HG02642 (cell line): ENCODE measurements at regions not wholly inside any gene's neighbourhood (a gene's known extent, or its start where the extent isn't known, plus 50 kb on each side); places are given as distances from the start of the nearest gene placed in this dataset.

ENCODE experiments used
- ATAC-seq: cut with Tn5 transposase; IDR thresholded peaks from one replicate; pipeline ENCODE4 v1.9.1; 2021; ENCODE audit warnings: mild to moderate bottlenecking; ENCODE audit not compliant: unreplicated experiment, poor library complexity

DNA sequence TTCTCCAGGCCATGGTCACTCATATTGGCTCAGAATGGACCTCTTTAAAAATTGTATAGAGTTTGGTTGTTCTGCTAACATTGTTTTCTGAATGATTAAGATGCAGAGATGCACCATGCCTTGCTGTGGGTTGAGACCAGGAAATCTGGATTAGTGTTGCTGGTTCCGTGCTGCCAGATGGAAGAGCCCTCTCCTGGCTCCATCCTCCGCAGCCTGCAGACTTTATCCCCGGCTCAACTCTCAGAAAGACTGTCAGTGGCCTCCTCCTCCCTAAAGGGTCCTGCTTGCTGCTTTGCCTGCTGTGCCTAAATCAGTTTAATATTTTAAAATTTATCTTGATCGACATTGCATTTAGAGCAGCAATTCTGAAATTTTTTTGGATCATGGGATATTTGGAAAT is 196.7 kb downstream of the TENT4A start:
- ATAC-seq = no peak

DNA sequence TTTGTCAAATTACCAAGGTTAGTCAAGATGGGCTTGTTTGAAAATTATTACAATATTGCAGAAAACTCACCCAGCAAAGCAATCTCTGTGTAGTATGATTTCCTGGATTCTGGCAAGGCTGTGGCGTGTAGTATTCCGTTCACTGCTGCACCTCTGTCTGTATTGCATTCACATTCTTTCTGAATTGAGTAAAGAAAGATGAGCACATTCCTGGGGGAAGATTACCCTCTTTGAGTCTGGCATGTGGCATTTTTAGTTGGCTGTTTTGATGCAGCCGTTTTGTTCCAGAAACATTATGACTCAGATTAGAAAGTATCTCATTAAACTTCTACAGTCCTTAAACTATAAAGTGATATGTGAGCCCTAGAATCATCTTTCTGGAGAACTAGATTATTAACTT is 197.7 kb downstream of the TENT4A start:
- no peak for ATAC-seq

DNA sequence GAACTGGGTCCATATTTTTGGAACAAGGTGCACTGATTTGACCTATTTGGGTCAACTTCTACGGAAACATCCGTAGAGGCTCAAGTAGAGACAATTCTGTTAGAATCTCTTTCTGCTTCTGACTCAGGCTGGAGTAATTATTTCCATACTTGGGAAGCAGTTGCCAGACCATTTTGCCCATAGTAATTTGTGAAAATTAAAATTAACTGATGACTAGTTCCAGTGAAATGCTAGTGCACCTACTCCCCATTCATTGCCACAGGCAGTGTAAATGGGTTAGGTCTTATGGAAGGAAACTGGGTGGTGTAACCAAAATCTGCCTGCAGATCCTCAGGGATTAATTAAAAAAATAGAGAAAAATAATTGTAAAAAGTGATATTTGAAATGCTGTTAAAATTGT is 201.1 kb downstream of the TENT4A start:
- ATAC-seq = no peak

DNA sequence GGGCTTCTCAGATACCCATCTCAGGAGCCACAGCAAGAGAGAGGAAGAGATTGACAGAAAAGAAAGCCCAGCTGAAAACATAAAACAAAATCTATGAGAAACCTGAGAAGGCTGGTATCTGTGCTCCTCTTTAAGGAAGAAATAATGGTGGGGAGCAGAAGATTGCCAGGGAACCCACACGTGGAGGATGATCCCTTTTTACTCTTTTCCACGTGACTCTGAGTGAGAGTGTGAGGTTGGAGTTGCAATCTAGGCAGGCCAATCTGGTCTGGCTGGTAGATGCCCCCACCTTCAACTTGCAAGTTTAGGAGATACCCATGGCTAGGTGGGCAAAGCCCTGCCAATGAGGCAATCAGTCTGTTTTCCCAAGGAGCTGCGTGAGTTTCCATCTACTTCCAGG is 202.3 kb downstream of the TENT4A start:
- no peak for ATAC-seq

DNA sequence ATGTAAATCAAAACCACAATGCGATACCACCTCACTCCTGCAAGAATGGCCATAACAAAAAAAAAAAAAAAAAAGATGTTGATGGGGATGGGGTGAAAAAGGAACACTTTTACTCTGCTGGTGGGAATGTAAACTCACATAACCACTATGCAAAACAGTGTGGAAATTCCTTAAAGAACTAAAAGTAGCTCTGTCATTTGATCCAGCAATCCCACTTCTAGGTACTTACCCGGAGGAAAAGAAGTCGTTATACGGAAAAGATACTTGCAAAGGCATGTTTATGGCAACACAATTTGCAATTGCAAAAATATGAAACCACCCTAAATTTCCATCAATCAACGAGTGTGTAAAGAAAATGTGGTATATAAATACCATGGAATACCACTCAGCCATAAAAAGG is 205.0 kb downstream of the TENT4A start:
- ATAC-seq = no peak

DNA sequence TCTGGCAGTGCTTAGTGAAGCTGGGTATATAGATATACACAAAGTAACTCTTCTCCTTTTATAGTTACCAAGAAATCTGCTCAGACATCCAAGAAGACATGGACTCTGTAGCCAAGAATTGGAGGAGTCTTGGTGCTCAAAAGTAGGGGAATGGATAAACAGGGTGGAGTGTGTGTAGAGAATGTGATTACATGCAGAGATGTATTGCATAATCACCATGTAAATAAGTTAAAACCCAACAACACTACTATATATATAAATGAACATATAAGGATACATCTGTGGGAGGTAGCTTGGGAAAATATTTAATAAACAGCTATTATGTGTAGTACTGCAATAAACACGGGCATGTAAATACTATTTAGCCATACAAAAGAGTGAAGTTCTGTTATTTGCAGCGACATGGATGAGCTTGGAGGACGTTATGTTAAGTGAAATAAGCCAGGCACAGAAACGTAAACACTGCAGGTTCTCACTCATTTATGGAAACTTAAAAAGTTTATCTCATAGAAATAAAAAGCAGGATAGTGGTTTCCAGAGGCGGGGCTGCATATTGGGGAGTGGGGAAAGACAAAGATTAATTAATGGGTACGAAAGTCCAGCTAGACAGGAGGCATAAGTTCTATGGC is 207.5 kb downstream of the TENT4A start:
- ATAC-seq = no peak

DNA sequence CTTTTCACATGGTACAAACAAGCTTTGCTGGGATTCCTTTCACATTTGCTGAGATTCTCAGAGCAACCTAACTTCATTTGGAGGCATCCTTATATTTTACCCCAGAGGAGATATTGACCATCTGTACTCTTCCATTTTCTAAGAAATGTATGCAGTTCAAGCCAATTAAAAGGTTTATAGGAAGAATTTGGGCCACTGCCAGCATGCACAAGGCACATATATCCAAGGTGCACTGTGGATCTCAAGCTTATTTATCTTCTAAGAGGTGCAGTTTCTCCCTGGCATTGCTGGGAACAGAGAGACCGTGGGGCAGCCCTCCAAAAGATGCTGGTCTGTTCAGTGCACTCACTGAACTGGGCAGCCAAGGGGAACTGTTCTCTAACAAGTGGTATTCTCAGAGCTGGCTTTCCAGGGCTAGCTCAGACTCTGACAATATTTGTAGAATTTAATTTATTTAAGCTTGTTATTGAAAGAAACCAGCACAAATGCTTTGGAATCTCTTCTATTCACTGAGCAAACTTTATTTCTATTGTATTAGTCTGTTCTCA is 213.3 kb downstream of the TENT4A start:
- ATAC-seq = no peak

DNA sequence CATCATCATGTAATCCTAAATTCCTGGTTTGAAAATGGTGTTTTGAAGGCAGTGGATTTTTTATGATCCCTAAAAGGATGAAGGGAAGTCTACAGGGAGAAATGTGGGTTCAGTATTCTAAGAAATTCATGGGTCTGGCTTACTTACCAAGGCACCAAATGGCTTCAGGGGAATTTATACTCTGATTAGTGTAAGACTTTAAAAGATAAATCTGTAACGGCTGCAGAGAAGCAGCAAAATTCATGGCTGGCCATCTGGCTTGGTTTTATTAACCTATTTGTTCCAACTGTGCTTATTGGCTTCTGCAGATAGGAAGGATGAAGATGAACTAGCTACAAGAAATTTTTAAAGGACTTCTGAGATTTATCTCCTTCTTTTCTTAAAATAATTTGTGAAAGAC is 222.8 kb downstream of the TENT4A start:
- no peak for ATAC-seq

DNA sequence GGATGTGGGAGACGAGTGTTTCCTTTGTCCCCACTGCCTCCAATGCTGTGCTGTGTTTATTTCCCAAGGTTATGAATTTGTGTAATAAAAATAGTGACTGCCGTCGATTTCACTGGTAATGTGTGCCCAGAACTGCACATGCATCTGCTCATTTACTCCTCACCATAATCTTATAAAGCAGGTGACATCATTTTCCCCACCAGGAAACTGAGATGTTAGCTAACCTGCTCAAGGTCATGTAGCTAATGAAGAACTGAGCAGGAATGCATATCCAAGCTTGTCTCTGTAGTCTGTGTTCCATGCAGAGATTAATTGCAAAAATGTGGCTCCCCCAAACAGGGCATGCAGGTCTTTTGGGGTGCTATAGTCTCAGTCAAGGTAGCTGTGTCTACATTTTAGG is 224.4 kb downstream of the TENT4A start:
- ATAC-seq = no peak

DNA sequence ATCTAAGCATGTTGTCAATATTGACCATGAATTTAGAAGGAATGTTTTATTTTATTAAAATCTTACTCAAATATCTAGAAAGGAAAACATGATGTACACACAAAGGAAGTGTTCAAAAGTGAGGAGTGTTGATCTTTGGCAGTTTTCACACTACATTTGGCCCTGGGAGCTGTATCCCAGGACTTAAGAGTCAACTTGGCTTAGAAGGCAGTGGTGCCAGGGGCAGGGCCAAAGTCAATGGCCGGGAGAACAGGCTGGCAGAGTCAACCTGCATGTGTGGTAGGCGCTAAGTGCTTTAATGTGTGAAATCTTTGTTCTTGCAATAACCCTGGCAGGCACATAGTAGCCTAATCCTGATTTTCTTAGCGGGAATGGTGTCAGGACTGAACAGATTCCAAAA is 228.4 kb downstream of the TENT4A start:
- ATAC-seq = no peak

DNA sequence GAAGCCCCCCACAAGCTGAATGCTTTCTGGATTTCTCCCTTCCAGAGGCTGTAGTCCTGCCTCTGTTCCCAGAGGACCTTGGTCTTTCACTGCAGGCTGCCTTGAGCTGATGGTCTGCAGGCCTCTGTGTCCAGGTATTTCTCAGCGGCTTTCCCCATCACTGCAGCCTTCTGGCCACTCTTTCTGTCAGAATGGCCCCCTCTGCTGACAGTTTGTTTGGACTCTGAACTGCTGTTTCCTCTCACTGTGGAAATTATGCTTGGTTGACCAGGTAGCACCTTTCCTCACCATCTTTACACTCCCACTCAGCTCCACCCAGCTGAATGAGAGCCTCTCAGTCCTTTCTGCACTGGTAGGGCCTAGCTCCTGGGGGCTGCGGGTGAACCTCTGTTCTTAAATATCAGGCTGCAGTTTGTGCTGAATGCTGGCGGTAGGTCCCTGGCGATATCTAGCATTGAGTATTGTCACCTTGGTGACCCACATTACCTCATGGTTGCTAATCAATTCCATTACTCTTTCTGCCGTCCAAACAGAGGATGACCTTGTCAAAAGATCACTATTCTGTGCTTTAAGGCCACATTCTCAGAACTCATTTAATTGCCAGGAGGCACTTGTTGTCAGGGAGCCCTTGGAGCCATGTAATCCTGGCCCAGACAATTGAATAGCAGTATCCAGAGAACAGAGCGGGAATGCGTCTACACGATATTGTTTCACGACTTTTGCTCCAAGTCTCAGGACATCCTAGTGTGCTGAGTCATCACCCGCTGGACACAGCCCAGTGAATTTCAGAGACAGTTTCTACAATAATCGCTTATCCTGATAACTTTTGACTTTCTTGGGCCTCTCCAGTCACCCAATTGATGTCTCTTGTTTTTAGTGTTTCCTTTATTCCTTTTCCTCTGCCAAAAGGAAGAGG is 230.2 kb downstream of the TENT4A start:
- no peak for ATAC-seq

DNA sequence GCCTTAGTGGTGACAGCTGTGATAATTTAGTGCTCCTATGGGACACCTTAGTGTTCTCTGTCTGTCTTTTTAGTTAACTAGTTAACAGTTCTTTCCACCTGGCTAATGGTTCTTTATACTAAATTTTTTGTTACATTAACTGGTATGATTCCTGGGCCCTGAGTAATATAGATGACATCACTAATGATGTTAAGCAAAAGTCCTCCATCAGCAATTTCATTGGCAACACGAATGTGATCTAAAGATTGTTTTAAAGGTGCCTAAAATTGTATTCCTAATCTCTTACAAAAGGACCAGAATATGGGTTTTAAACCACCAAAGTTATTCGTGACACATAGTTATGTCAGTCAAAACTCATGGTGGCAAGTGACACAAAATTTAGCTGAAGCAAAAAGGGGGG is 235.3 kb downstream of the TENT4A start:
- no peak for ATAC-seq

DNA sequence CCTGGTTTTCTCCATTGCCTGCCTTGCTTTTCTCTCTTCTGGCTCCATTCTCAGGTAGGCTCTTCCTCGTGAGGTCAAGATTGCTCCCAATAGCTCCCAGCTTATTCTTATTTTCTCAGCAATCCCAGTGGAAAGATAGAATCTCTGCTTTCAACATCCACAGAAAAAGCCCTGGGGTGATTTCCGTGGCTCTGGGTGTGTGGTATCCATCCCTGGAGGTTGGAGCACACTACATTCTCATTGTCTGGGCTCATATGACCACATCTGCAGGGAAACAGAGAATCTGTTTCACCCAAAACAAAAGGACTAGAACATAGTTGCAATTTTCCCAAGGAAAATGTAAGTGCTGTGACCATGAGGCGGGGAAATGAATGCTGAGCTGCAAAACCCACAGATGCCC is 236.0 kb downstream of the TENT4A start:
- no peak for ATAC-seq

DNA sequence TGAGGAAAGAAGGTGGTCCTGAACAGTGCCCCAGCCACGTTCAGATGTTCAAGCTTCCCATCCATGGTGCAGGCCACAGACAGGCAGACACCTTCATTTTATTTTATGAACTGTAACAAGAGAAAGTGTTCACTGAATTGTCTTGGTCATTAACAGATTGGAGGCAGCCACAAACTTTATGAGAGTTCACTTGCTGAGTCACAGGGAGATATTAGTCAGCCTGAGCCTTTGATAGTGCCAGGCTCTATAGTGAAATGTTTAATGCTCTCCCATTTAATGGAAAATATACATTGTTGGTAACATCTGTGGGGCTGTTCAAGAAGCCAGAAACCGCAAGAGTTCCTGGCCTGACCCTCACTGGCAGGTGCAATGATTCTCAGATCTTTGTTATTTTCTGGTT is 237.0 kb downstream of the TENT4A start:
- no peak for ATAC-seq

DNA sequence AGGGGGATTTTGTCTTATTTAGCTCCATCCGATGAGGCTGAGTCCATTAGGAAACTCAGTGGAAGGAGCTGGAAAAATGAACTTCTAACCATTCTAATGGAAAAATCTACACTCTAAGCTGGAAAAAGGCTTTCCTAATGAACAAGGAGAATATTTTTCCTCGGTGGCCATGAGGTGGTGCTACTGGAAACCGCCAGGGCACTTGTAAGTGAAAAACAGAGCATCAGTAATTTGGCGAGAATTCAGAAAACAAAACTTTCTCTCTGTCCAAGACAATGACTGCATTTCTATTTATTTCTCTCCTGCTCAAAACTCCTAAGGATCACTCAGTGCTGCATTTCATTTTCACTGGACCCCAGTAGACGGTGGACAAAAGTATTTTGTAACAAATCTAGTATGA is 237.6 kb downstream of the TENT4A start:
- no peak for ATAC-seq

DNA sequence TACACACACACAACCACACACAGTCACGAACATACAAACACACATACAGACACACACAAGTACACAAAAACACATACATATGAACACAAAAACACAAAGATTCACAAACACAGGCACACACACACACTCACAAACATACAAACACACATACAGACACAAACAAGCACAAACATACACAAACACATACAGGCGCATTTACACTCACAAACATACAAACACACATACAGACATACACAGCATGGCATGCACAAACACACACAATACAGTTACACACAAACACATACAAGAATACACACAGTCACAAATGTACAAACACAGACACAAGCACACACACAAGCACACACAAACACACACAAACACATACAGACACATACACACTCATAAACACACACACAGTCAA is 247.9 kb downstream of the TENT4A start:
- no peak for ATAC-seq

DNA sequence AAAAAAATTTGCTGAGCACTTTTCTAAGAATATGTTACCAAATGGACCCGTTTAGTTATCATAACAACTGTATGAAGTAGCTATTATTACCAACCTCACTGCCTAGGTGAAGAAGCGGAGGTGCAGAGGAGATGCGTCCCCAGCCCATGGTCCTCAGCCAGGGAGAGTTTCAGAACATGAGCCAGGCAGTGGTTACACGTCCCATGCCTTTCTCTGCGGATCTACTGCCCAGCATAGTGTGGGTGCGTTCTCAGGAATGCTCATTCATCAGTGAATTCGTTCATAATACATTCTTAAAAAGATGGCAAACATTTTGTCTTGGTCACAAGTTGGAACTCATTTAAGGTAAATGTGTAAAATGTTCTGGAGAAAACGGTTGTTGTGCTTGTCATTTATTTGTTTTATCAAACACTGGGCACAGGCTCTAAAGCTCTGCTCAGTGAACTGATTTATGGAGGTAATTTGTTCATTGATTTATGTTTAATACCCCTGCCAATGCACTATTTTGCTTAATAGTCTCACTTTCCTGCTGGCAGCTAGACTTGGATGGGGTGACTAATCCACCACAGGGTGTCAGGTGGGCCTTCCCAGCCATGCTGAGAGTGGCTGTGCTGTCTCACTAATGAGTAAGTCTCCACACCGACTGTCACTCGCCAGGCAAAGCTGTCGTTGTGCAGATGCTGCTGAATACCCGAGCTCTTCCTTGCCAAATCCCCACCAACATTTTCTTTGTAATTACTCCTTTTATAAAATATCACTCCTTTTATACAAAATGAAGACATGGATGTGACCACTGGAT is 248.8 kb downstream of the TENT4A start:
- ATAC-seq = no peak

DNA sequence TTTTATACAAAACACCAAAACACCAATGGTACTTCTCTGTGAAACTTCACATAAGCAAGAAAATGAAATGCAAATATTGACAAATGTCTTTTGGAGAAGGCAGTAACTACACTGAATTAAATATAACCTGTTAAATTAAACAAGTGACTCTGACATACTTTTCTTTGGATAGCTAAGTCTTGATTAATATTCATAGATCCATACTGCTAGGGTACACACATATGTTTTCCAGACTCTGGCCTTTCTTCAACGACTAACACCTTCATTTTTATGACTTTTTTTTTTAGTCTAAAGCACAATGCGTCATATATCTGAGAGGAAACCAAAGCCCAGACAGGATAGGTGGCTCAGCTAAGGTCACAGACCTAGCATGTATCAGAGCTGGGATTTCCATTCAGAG is 263.7 kb downstream of the TENT4A start:
- ATAC-seq = no peak

DNA sequence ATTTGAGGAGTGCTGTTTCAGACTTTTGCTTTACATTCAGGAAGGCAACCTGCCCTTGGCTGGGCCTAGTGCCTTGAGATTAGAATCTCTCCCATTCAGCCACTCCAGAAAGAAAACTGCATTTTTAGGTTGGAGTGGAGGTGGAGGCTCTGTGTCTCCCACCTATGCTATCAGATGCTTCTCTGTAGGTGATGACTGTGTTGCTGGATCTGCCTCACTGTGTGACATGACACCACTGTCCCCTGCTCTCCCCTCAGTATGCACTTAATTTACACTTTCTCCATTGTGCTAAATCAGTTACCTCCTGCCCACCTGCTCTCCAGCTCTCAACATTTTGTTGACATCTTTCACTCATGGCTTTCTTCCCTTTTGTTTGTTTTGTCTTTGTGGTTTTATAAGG is 265.8 kb downstream of the TENT4A start:
- ATAC-seq = no peak

DNA sequence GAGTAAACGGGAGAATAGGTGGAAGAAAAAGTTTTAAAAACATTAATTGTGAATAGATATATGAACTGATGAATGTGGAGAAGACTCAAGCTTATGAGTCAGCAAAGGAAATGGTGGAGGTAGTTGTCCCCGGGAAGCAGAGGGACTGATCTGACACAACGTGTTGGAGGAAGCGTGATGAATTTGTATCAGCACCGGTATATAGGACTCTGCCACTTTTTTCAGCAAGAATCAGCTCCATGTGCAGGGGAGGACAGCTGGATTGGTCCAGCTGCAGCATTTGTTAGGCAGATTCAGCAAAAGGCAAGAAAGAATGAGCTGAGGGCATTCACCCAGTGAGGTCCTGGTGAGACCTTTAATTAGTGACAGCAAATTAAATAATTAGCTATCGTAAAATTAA is 276.0 kb downstream of the TENT4A start:
- no peak for ATAC-seq

DNA sequence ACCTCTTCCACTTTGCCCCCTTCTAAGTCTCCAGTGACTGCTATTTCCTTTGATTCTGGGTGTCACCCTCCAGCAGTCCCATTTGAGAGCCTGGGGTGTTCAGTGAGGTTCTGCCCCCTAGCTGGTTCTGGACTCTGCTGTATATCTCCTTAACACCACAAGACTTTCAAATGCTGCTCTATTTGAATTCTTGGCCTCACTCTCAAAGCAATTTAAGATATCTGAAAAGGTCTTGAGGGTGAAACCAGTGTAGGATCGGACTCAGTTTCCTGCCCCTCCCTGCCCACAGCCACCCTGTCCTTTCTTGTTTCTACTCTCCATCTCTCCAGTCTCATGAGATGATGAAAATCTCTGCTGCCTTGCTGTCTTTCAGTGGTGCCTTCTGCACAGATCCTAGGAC is 280.9 kb downstream of the TENT4A start:
- ATAC-seq = no peak
